AG04450 (cell line): ENCODE measurements at regions not wholly inside any gene's neighbourhood (a gene's known extent, or its start where the extent isn't known, plus 50 kb on each side); places are given as distances from the start of the nearest gene placed in this dataset.

Experiments
- CTCF ChIA-PET: fragments of 300-600, 350-600 bp; formaldehyde crosslinking; extraction: SDS; loops from one replicate; lab custom pipeline; 2022; ENCODE audit warnings: antibody characterized with exemption, inconsistent platforms; lab: Charles Lee
- POLR2A ChIA-PET: fragments of 350-600 bp; formaldehyde crosslinking; extraction: SDS; loops from one replicate; lab custom pipeline; 2021; ENCODE audit warnings: antibody characterized with exemption, inconsistent platforms; lab: Yijun Ruan, JAX
- DNase-seq: peaks from one replicate; pipeline ENCODE4 v3.0.0-alpha.2; 2011; ENCODE audit warnings: low read depth, low spot score
- H3K27ac ChIP-seq: one replicate; pipeline ENCODE4 v1.5.1; 2012; ENCODE audit warnings: low read depth, low read length, control low read depth
- H3K27me3 ChIP-seq: one replicate; pipeline ENCODE4 v1.6.0; 2012; ENCODE audit warnings: low read length; ENCODE audit not compliant: control insufficient read depth, insufficient read depth
- H3K4me3 ChIP-seq: 2 replicates; pipeline ENCODE4 v1.5.1; 2011; ENCODE audit warnings: mild to moderate bottlenecking, low read depth, low read length, control low read depth
- H3K9me3 ChIP-seq: 2 replicates; pipeline ENCODE4 v1.5.1; 2012; ENCODE audit warnings: low read length; ENCODE audit not compliant: control insufficient read depth, insufficient read depth
- TF ChIP-seq, protein P1 (sequence below): IDR thresholded peaks from 2 replicates; pipeline ENCODE4 v1.5.1; 2011; ENCODE audit warnings: low read depth, low read length, control low read depth, inconsistent platforms

DNA sequence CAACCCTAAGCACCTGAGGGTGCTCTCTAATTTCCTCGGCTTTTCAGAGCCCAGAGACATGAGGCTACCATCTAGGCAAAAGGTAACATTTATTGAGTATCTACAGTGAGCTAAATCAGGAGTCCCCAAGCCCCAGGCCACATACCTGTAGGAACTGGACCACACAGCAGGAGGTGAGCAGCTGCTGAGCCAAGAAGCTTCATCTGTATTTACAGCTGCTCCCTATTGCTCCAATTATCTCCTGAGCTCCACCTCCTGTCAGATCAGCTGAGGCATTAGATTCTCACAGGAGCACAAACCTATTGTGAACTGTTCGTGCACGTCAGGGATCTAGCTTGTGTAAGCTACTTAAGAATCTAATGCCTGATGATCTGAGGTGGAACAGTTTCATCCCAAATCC lies 70.2 kb downstream of the RND3 start:
- ChIA-PET POLR2A (no interaction called here), CTCF (interaction anchor here (0.6 kb wide), 1 partner anchor 580 kb away, joined by 3 read pairs; no protein-coding TSS in a partner anchor)
- Histone ChIP-seq H3K9me3 (no peaks in the 10 kb centered on the region), H3K27me3 (no peaks in the 10 kb centered on the region), H3K4me3 (no peak overlapping the region), H3K27ac (no peak overlapping the region)
- TF ChIP-seq, protein P1, sequence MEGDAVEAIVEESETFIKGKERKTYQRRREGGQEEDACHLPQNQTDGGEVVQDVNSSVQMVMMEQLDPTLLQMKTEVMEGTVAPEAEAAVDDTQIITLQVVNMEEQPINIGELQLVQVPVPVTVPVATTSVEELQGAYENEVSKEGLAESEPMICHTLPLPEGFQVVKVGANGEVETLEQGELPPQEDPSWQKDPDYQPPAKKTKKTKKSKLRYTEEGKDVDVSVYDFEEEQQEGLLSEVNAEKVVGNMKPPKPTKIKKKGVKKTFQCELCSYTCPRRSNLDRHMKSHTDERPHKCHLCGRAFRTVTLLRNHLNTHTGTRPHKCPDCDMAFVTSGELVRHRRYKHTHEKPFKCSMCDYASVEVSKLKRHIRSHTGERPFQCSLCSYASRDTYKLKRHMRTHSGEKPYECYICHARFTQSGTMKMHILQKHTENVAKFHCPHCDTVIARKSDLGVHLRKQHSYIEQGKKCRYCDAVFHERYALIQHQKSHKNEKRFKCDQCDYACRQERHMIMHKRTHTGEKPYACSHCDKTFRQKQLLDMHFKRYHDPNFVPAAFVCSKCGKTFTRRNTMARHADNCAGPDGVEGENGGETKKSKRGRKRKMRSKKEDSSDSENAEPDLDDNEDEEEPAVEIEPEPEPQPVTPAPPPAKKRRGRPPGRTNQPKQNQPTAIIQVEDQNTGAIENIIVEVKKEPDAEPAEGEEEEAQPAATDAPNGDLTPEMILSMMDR: no peak
- DNase-seq: no peak

GRCh38 chr2:150415022-150415421 lies 72.4 kb downstream of the RND3 start:
- CTCF ChIA-PET: interaction anchor here (0.5 kb wide), 1 partner anchor 1588 kb away, joined by 3 read pairs; no protein-coding TSS in a partner anchor
- TF ChIP-seq, protein P1: no peak
- no peaks in the 10 kb centered on the region for H3K27me3 ChIP-seq
- no peak overlapping the region for H3K4me3 ChIP-seq
- no peaks in the 10 kb centered on the region for H3K9me3 ChIP-seq
- H3K27ac ChIP-seq: no peak overlapping the region
- DNase-seq: no peak
- POLR2A ChIA-PET: no interaction called here

- TF ChIP-seq, protein P1: no peak
- H3K4me3 ChIP-seq: no peak overlapping the region
- H3K9me3 ChIP-seq: no peaks in the 10 kb centered on the region
- H3K27ac ChIP-seq: no peak overlapping the region
- ChIA-PET POLR2A (no interaction called here), CTCF (interaction anchor here (1.1 kb wide), 1 partner anchor 11 kb away, joined by 4 read pairs; no protein-coding TSS in a partner anchor)
- H3K27me3 ChIP-seq: no peaks in the 10 kb centered on the region
- no peak for DNase-seq
Measured at GRCh38 chr2:150413910-150414309, 73.6 kb downstream of the RND3 start.

DNA sequence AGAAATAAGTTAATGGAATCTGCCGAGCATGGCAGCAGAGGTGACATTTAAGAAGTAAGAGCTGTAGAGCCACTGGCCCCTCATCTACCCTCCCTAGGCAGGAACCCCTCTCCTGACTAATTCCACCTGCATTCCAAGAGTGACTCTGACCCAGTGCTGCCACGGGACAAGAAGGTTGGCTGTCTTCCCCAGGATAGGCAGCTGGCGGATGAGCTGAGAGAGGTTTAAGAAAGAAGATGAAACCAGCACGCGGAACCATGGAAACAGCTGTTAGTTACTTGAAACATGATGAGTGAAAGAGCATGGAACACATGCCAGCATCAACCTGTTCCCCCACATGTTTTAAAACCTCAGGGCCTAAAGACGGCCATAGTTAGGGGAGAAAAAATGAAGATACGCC lies 74.1 kb downstream of the RND3 start:
- Histone ChIP-seq H3K4me3 (no peak overlapping the region), H3K9me3 (no peaks in the 10 kb centered on the region), H3K27me3 (no peaks in the 10 kb centered on the region), H3K27ac (no peak overlapping the region)
- ChIA-PET CTCF (interaction anchor here (1.1 kb wide), 1 partner anchor 12 kb away, joined by 4 read pairs; no protein-coding TSS in a partner anchor), POLR2A (no interaction called here)
- no peak for DNase-seq
- TF ChIP-seq, protein P1: no peak

- ChIA-PET CTCF (interaction anchor here (1.0 to 1.4 kb wide), 2 partner anchors 75 to 694 kb away, joined by 3 to 4 read pairs; no protein-coding TSS in a partner anchor), POLR2A (interaction anchor here (0.6 kb wide), 1 partner anchor 10 kb away, joined by 3 read pairs; no protein-coding TSS in a partner anchor)
Measured at GRCh38 chr2:150410809-150411208, 76.7 kb downstream of the RND3 start.

More at GRCh38 chr2:150410809-150411208, 76.7 kb downstream of the RND3 start:
- Histone ChIP-seq H3K27me3 (no peaks in the 10 kb centered on the region), H3K9me3 (no peaks in the 10 kb centered on the region), H3K27ac (no peak overlapping the region), H3K4me3 (no peak overlapping the region)
- TF ChIP-seq, protein P1: no peak
- peak; percentile 15 for DNase-seq
